ENCODE measurements at regions not wholly inside any gene's neighbourhood (a gene's known extent, or its start where the extent isn't known, plus 50 kb on each side); places are given as distances from the start of the nearest gene placed in this dataset.

DNA sequence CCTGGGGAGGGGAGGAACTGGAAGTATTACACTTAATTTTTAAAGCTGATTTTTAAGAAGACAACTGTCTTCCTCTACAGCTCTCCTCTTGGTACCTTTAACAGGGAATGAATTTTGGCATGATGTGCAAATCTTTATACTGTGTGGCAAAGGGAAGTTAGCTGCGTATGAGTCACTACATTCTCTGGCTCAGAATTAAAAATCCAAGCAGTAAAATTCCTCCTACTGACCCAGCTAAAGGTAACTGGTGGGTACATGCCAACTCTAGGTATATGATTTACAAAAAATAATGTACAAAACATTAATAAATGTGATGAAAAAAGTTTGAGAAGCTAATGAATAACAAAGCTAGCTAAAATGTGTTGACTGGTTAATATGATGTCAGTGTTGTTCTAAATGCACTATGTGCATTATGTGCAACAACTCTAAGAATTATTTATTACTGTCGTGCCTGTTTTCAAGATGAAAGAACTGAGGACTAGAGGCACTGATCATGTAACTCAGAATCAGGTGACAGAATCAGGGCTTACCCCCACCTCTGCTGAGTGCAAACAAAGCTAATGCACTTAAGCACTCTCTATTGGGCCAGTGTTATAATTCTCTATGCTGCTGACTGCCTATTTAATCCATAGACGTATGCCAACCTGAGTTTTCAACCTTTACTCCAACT is 194.7 kb upstream of the CADPS start:
- TF ChIP-seq, protein P1, sequence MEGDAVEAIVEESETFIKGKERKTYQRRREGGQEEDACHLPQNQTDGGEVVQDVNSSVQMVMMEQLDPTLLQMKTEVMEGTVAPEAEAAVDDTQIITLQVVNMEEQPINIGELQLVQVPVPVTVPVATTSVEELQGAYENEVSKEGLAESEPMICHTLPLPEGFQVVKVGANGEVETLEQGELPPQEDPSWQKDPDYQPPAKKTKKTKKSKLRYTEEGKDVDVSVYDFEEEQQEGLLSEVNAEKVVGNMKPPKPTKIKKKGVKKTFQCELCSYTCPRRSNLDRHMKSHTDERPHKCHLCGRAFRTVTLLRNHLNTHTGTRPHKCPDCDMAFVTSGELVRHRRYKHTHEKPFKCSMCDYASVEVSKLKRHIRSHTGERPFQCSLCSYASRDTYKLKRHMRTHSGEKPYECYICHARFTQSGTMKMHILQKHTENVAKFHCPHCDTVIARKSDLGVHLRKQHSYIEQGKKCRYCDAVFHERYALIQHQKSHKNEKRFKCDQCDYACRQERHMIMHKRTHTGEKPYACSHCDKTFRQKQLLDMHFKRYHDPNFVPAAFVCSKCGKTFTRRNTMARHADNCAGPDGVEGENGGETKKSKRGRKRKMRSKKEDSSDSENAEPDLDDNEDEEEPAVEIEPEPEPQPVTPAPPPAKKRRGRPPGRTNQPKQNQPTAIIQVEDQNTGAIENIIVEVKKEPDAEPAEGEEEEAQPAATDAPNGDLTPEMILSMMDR (IDR thresholded peaks at IDR 0.05), result no peak
- TF ChIP-seq POLR2A (IDR thresholded peaks at IDR 0.05) (no peak), POLR2AphosphoS5 (IDR thresholded peaks at IDR 0.05) (no peak)

Measured in sigmoid colon (tissue), 4 donors.